ENCODE measurements at regions not wholly inside any gene's neighbourhood (a gene's known extent, or its start where the extent isn't known, plus 50 kb on each side); places are given as distances from the start of the nearest gene placed in this dataset.

- Mint-ChIP-seq H3K9me3 (ENCODE audit: unreplicated experiment) (no peaks in the 10 kb centered on the region), H3K27ac (ENCODE audit: unreplicated experiment) (no peak overlapping the region), H3K27me3 (ENCODE audit: unreplicated experiment) (no peaks in the 10 kb centered on the region), H3K4me1 (ENCODE audit: low read depth, unreplicated experiment) (no peaks in the 10 kb centered on the region), H3K4me3 (ENCODE audit: unreplicated experiment) (no peak overlapping the region), H3K36me3 (ENCODE audit: unreplicated experiment) (peaks cover 9% of the 10 kb centered on the region)
- TF ChIP-seq CTCF (IDR thresholded peaks at IDR 0.05; ENCODE audit: partially characterized antibody, unreplicated experiment), result no peak
- DNase-seq, result no peak
Measured at GRCh38 chr10:91700788-91701444, 68.0 kb upstream of the PPP1R3C start.

- no peak for TF ChIP-seq CTCF (IDR thresholded peaks at IDR 0.05; ENCODE audit: partially characterized antibody, unreplicated experiment)
- Mint-ChIP-seq H3K27ac (ENCODE audit: unreplicated experiment) (no peak overlapping the region), H3K4me3 (ENCODE audit: unreplicated experiment) (no peak overlapping the region), H3K27me3 (ENCODE audit: unreplicated experiment) (no peaks in the 10 kb centered on the region), H3K36me3 (ENCODE audit: unreplicated experiment) (peaks cover 9% of the 10 kb centered on the region), H3K9me3 (ENCODE audit: unreplicated experiment) (no peaks in the 10 kb centered on the region), H3K4me1 (ENCODE audit: low read depth, unreplicated experiment) (no peaks in the 10 kb centered on the region)
- DNase-seq, result no peak
Measured at GRCh38 chr10:91700273-91700672, 67.4 kb upstream of the PPP1R3C start.

- peaks cover 9% of the 10 kb centered on the region for H3K36me3 Mint-ChIP-seq (ENCODE audit: unreplicated experiment)
- H3K4me3 Mint-ChIP-seq (ENCODE audit: unreplicated experiment), result no peak overlapping the region
- H3K27ac Mint-ChIP-seq (ENCODE audit: unreplicated experiment), result no peak overlapping the region
Measured at GRCh38 chr10:91698258-91698657, 65.4 kb upstream of the PPP1R3C start.

GRCh38 chr10:91694170-91694794 is 61.4 kb upstream of the PPP1R3C start:
- Mint-ChIP-seq H3K27ac (ENCODE audit: unreplicated experiment) (no peak overlapping the region), H3K27me3 (ENCODE audit: unreplicated experiment) (peaks cover 2% of the 10 kb centered on the region), H3K9me3 (ENCODE audit: unreplicated experiment) (peaks cover 2% of the 10 kb centered on the region), H3K36me3 (ENCODE audit: unreplicated experiment) (no peaks in the 10 kb centered on the region), H3K4me3 (ENCODE audit: unreplicated experiment) (no peak overlapping the region), H3K4me1 (ENCODE audit: low read depth, unreplicated experiment) (peaks cover 24% of the 10 kb centered on the region)
- TF ChIP-seq CTCF (IDR thresholded peaks at IDR 0.05; ENCODE audit: partially characterized antibody, unreplicated experiment), result peak; percentile 78
- no peak for DNase-seq

More at GRCh38 chr10:91698258-91698657, 65.4 kb upstream of the PPP1R3C start:
- TF ChIP-seq CTCF (IDR thresholded peaks at IDR 0.05; ENCODE audit: partially characterized antibody, unreplicated experiment), result no peak
- peaks cover 3% of the 10 kb centered on the region for H3K4me1 Mint-ChIP-seq (ENCODE audit: low read depth, unreplicated experiment)
- DNase-seq, result no peak
- no peaks in the 10 kb centered on the region for H3K9me3 Mint-ChIP-seq (ENCODE audit: unreplicated experiment)
- no peaks in the 10 kb centered on the region for H3K27me3 Mint-ChIP-seq (ENCODE audit: unreplicated experiment)

GRCh38 chr10:91691981-91692380 is 59.1 kb upstream of the PPP1R3C start:
- Mint-ChIP-seq H3K36me3 (ENCODE audit: unreplicated experiment) (no peaks in the 10 kb centered on the region), H3K27me3 (ENCODE audit: unreplicated experiment) (peaks cover 2% of the 10 kb centered on the region), H3K4me3 (ENCODE audit: unreplicated experiment) (no peak overlapping the region), H3K9me3 (ENCODE audit: unreplicated experiment) (peaks cover 3% of the 10 kb centered on the region), H3K4me1 (ENCODE audit: low read depth, unreplicated experiment) (peaks cover 24% of the 10 kb centered on the region), H3K27ac (ENCODE audit: unreplicated experiment) (no peak overlapping the region)
- no peak for DNase-seq
- no peak for TF ChIP-seq CTCF (IDR thresholded peaks at IDR 0.05; ENCODE audit: partially characterized antibody, unreplicated experiment)

Measured in glutamatergic neuron (in vitro differentiated cells).